Liver (tissue), 8 donors: ENCODE measurements at regions not wholly inside any gene's neighbourhood (a gene's known extent, or its start where the extent isn't known, plus 50 kb on each side); places are given as distances from the start of the nearest gene placed in this dataset.

Source experiments
- DNase-seq: peaks from one replicate; pipeline ENCODE4 v3.0.0-alpha.2; 2017; ENCODE audit warnings: low spot score
- H3K27ac ChIP-seq, 2 donors: one replicate each; pipeline ENCODE4 v1.7.0; 2013; ENCODE audit warnings: inconsistent platforms in 2 of 2, low read length in 2 of 2, control low read depth in 1 of 2, low read depth in 1 of 2, mild to moderate bottlenecking in 1 of 2
- H3K27me3 ChIP-seq, 4 donors: one replicate each; pipeline versions ENCODE4 v1.6.1 to v1.7.0; 2013; ENCODE audit warnings: low read length in 3 of 4, inconsistent platforms in 1 of 4, mild to moderate bottlenecking in 1 of 4, moderate library complexity in 1 of 4; ENCODE audit not compliant: control insufficient read depth in 4 of 4, insufficient read depth in 4 of 4
- H3K36me3 ChIP-seq, 4 donors: one replicate each; pipeline versions ENCODE4 v1.6.1 to v1.7.0; 2013; ENCODE audit warnings: low read length in 3 of 4, mild to moderate bottlenecking in 3 of 4, low read depth in 1 of 4, moderate library complexity in 1 of 4; ENCODE audit not compliant: control insufficient read depth in 4 of 4, insufficient read depth in 3 of 4
- H3K4me1 ChIP-seq, 4 donors: one replicate each; pipeline versions ENCODE4 v1.6.1 to v1.7.0; 2013; ENCODE audit warnings: low read length in 3 of 4, mild to moderate bottlenecking in 3 of 4, moderate library complexity in 1 of 4; ENCODE audit not compliant: control insufficient read depth in 4 of 4, insufficient read depth in 4 of 4
- H3K4me3 ChIP-seq, 3 donors: one replicate each; pipeline versions ENCODE4 v1.6.1 to v1.7.0; 2013; ENCODE audit warnings: low read length in 3 of 3, control low read depth in 1 of 3, low read depth in 1 of 3, mild to moderate bottlenecking in 1 of 3
- H3K9ac ChIP-seq, 2 donors: one replicate each; pipeline ENCODE4 v1.7.0; 2013; ENCODE audit warnings: low read length in 2 of 2, mild to moderate bottlenecking in 2 of 2, moderate library complexity in 2 of 2, control low read depth in 1 of 2, low read depth in 1 of 2
- H3K9me3 ChIP-seq, 4 donors: one replicate each; pipeline versions ENCODE4 v1.6.1 to v1.7.0; 2013; ENCODE audit warnings: low read length in 3 of 4; ENCODE audit not compliant: control insufficient read depth in 4 of 4
- ATF3 ChIP-seq: IDR thresholded peaks from 2 replicates; pipeline ENCODE4 v1.6.1; 2016; ENCODE audit warnings: antibody characterized with exemption
- CTCF ChIP-seq: fragments of 150-350 bp; IDR thresholded peaks from 2 replicates; pipeline ENCODE4 v1.5.1; 2017; ENCODE audit warnings: improper control_type of control experiment, low read depth, low read length; ENCODE audit not compliant: missing input control
- EGR1 ChIP-seq, 2 donors: IDR thresholded peaks; 2 replicates each; pipeline ENCODE4 v1.6.1; 2016 to 2018; ENCODE audit warnings: antibody characterized with exemption in 2 of 2, low read depth in 2 of 2
- FOXA1 ChIP-seq: IDR thresholded peaks from 2 replicates; pipeline ENCODE4 v1.6.1; 2016; ENCODE audit warnings: antibody characterized with exemption
- FOXA2 ChIP-seq: IDR thresholded peaks from 2 replicates; pipeline ENCODE4 v1.6.1; 2016; ENCODE audit warnings: antibody characterized with exemption
- GABPA ChIP-seq, 2 donors: IDR thresholded peaks in 1 of 2; conservative IDR thresholded peaks in 1 of 2; 2 replicates each; pipeline ENCODE4 v1.6.1; 2016; ENCODE audit warnings: antibody characterized with exemption in 2 of 2, mild to moderate bottlenecking in 1 of 2, moderate library complexity in 1 of 2
- HNF4A ChIP-seq, 2 donors: conservative IDR thresholded peaks; 2 replicates each; pipeline ENCODE4 v1.6.1; 2016; ENCODE audit warnings: antibody characterized with exemption in 2 of 2, mild to moderate bottlenecking in 2 of 2
- HNF4G ChIP-seq: IDR thresholded peaks from 2 replicates; pipeline ENCODE4 v1.6.1; 2016; ENCODE audit warnings: antibody characterized with exemption
- JUND ChIP-seq, 2 donors: IDR thresholded peaks; 2 replicates each; pipeline ENCODE4 v1.6.1; 2016; ENCODE audit warnings: antibody characterized with exemption in 2 of 2
- MAX ChIP-seq: IDR thresholded peaks from 2 replicates; pipeline ENCODE4 v1.6.1; 2016; ENCODE audit warnings: antibody characterized with exemption
- NR2F2 ChIP-seq: IDR thresholded peaks from 2 replicates; pipeline ENCODE4 v1.6.1; 2016; ENCODE audit warnings: antibody characterized with exemption
- RAD21 ChIP-seq, 2 donors: IDR thresholded peaks; 2 replicates each; pipeline ENCODE4 v1.6.1; 2016; ENCODE audit warnings: antibody characterized with exemption in 2 of 2, mild to moderate bottlenecking in 2 of 2
- REST ChIP-seq: IDR thresholded peaks from 2 replicates; pipeline ENCODE4 v1.6.1; 2016; ENCODE audit warnings: antibody characterized with exemption, mild to moderate bottlenecking
- RXRA ChIP-seq, 2 donors: IDR thresholded peaks; 2 replicates each; pipeline ENCODE4 v1.6.1; 2017 to 2018; ENCODE audit warnings: antibody characterized with exemption in 2 of 2, mild to moderate bottlenecking in 1 of 2
- SP1 ChIP-seq: IDR thresholded peaks from 2 replicates; pipeline ENCODE4 v1.6.1; 2018; ENCODE audit warnings: antibody characterized with exemption, mild to moderate bottlenecking
- TAF1 ChIP-seq: conservative IDR thresholded peaks from 2 replicates; pipeline ENCODE4 v1.6.1; 2016; ENCODE audit warnings: antibody characterized with exemption, mild to moderate bottlenecking
- YY1 ChIP-seq: IDR thresholded peaks from 2 replicates; pipeline ENCODE4 v1.6.1; 2016; ENCODE audit warnings: antibody characterized with exemption, mild to moderate bottlenecking
- ZBTB33 ChIP-seq: IDR thresholded peaks from 2 replicates; pipeline ENCODE4 v1.6.1; 2016; ENCODE audit warnings: antibody characterized with exemption
- WGBS: extraction: QIAGEN DNeasy Blood & Tissue Kit; methylation state at CpG from one replicate; pipeline ENCODE4 v1.1.7; 2013; 5-methylcytosine and 5-hydroxymethylcytosine counted together
- donor health status: healthy.
- donor health status: healthy.
- donor health status: healthy.
- donor health status: healthy.
- donor health status: healthy.

GRCh38 chrX:142327182-142327581, 122.1 kb upstream of the MAGEC2 start:
- Histone ChIP-seq H3K9me3 (no peaks in the 10 kb centered on the region), H3K4me1 (no peaks in the 10 kb centered on the region), H3K9ac (no peak overlapping the region), H3K4me3 (no peak overlapping the region), H3K27ac (no peak overlapping the region), H3K27me3 (no peaks in the 10 kb centered on the region), H3K36me3 (no peaks in the 10 kb centered on the region)
- DNase-seq, result no peak
- 83% methylated on average over 6 of the region's 6 CpGs for WGBS
- TF ChIP-seq HNF4G (no peak), RXRA (IDR thresholded peaks at IDR 0.05) (no peak), YY1 (no peak), RAD21 (IDR thresholded peaks at IDR 0.05) (no peak), FOXA2 (no peak), GABPA (IDR thresholded peaks at IDR 0.05 in 1 of 2, conservative IDR thresholded peaks at IDR 0.05 in 1 of 2) (no peak), SP1 (no peak), CTCF (no peak), JUND (IDR thresholded peaks at IDR 0.05) (no peak), FOXA1 (no peak), ZBTB33 (no peak), EGR1 (IDR thresholded peaks at IDR 0.05; ENCODE audit: low read depth in 2 of 2) (no peak), TAF1 (no peak), REST (no peak), ATF3 (no peak), NR2F2 (no peak), HNF4A (conservative IDR thresholded peaks at IDR 0.05) (no peak), MAX (no peak)

GRCh38 chrX:142312591-142312990, 107.5 kb upstream of the MAGEC2 start:
- Histone ChIP-seq H3K36me3 (no peaks in the 10 kb centered on the region), H3K4me1 (no peaks in the 10 kb centered on the region), H3K27ac (no peak overlapping the region), H3K27me3 (no peaks in the 10 kb centered on the region), H3K9ac (no peak overlapping the region), H3K9me3 (no peaks in the 10 kb centered on the region), H3K4me3 (no peak overlapping the region)
- no peak for DNase-seq
- TF ChIP-seq MAX (no peak), REST (no peak), EGR1 (IDR thresholded peaks at IDR 0.05; ENCODE audit: low read depth in 2 of 2) (no peak), JUND (IDR thresholded peaks at IDR 0.05) (no peak), TAF1 (no peak), RXRA (IDR thresholded peaks at IDR 0.05) (no peak), NR2F2 (no peak), FOXA2 (no peak), ATF3 (no peak), RAD21 (IDR thresholded peaks at IDR 0.05) (no peak), HNF4A (conservative IDR thresholded peaks at IDR 0.05) (no peak), GABPA (IDR thresholded peaks at IDR 0.05 in 1 of 2, conservative IDR thresholded peaks at IDR 0.05 in 1 of 2) (no peak), FOXA1 (no peak), SP1 (no peak), YY1 (no peak)
